ENCODE measurements at regions not wholly inside any gene's neighbourhood (a gene's known extent, or its start where the extent isn't known, plus 50 kb on each side); places are given as distances from the start of the nearest gene placed in this dataset.

DNA sequence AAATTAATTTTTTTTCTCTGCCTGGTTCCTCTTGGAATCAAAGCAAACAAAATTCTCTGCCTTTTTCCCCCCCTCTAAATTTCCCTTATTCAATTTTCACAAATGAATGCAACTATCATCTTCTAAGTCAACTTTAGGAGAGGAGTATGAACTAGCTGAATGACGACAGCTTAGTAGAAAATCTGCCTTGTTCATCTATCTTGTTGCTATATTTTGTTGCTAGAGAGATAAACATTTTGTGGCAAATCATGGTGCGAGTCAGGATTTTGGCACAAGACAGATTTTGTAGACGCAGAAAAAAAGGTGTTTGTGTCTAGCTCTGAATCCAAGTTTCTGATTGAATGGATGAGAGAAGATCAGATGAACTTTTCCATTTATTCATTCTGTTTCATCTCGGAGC is 81.0 kb upstream of the FZD8 start:
- TF ChIP-seq YY1 (IDR thresholded peaks at IDR 0.05; ENCODE audit: insufficient read depth, insufficient read length) = no peak
- no peak for TF ChIP-seq ZNF274 (IDR thresholded peaks at IDR 0.05; ENCODE audit: low read depth, low read length)

Measured in NT2/D1 (cell line).